HCT116 (cell line): ENCODE measurements at regions not wholly inside any gene's neighbourhood (a gene's known extent, or its start where the extent isn't known, plus 50 kb on each side); places are given as distances from the start of the nearest gene placed in this dataset.

Experiments
- ATAC-seq: fragments of 200-7000 bp; cut with Tn5 transposase; 2 replicates; pipeline ENCODE4 v1.9.1; 2020; ENCODE audit warnings: mild to moderate bottlenecking, moderate library complexity
- BruUV-seq: library from RNA; stranded (reverse); fragments of 400-500 nt; replicated peaks from 2 replicates; lab custom pipeline; 2021; lab: Mats Ljungman, UMichigan
- CTCF ChIA-PET: fragments of 300-600 bp; sonication (Branson Sonifier 250); formaldehyde crosslinking; loops from one replicate; lab custom pipeline; 2021; ENCODE audit warnings: antibody characterized with exemption; lab: Charles Lee
- POLR2A ChIA-PET: fragments of 300-600, 350-600 bp; sonication (Branson Sonifier 250); formaldehyde crosslinking; loops from one replicate; lab custom pipeline; 2021; ENCODE audit warnings: antibody characterized with exemption; lab: Charles Lee
- RAD21 ChIA-PET, 2 experiments: fragments of 300-600 bp; sonication (Branson Sonifier 250); formaldehyde crosslinking; loops; one replicate each; lab custom pipeline; 2023; ENCODE audit warnings: low total read pairs in 2 of 2; ENCODE audit not compliant: uncharacterized antibody in 2 of 2, unreplicated experiment in 2 of 2, low non-redundant PET in 1 of 2; lab: Charles Lee
- DNase-seq: peaks from one replicate; pipeline ENCODE4 v3.0.0-alpha.2; 2010; ENCODE audit warnings: low read depth, low spot score
- H2AFZ ChIP-seq: fragments of 200-600 bp; shearing (Covaris generic), sonication (generic); 2 replicates; pipeline ENCODE4 v1.6.1; 2017; ENCODE audit warnings: low read depth, mixed run types, mixed read lengths, antibody characterized with exemption, low read length; ENCODE audit not compliant: poor library complexity, severe bottlenecking
- H3K27ac ChIP-seq: 2 replicates; pipeline ENCODE4 v1.5.1; 2012; ENCODE audit warnings: low read depth, low read length
- H3K27me3 ChIP-seq: fragments of 200-600 bp; sonication (generic); 2 replicates; pipeline ENCODE4 v1.6.1; 2016; ENCODE audit warnings: mixed run types, low read length, mixed read lengths; ENCODE audit not compliant: insufficient read depth
- H3K36me3 ChIP-seq, 2 experiments: fragments of 200-500 bp in 1 of 2; fragments of 200-600 bp in 1 of 2; sonication (Bioruptor generic) in 1 of 2; sonication (generic) in 1 of 2; 2 replicates each; pipeline versions ENCODE4 v1.5.1 to v1.6.1; 2014 to 2016; ENCODE audit warnings: low read length in 2 of 2, inconsistent platforms in 1 of 2, mixed read lengths in 1 of 2, mixed run types in 1 of 2; ENCODE audit not compliant: insufficient read depth in 2 of 2, control insufficient read depth in 1 of 2
- H3K4me1 ChIP-seq, 2 experiments: fragments of 200-600 bp in 1 of 2; sonication (generic) in 1 of 2; 2 replicates each; pipeline versions ENCODE4 v1.5.1 to v1.6.1; 2012 to 2017; ENCODE audit warnings: low read length in 2 of 2, inconsistent platforms in 1 of 2, mild to moderate bottlenecking in 1 of 2, mixed read lengths in 1 of 2, mixed run types in 1 of 2, moderate library complexity in 1 of 2; ENCODE audit not compliant: insufficient read depth in 2 of 2, control insufficient read depth in 1 of 2
- H3K4me2 ChIP-seq: fragments of 200-600 bp; sonication (generic); 2 replicates; pipeline ENCODE4 v1.6.1; 2017; ENCODE audit warnings: mixed run types, low read length, mixed read lengths
- H3K4me3 ChIP-seq, 2 experiments: fragments of 200-600 bp in 1 of 2; sonication (generic) in 1 of 2; replicated peaks in 1 of 2; 2 replicates each; pipeline ENCODE4 v1.5.1; 2011 to 2016; ENCODE audit warnings: low read length in 2 of 2, control low read depth in 1 of 2, low read depth in 1 of 2, mild to moderate bottlenecking in 1 of 2, mixed read lengths in 1 of 2, mixed run types in 1 of 2
- H3K79me2 ChIP-seq: fragments of 200-600 bp; sonication (generic); 2 replicates; pipeline ENCODE4 v1.6.1; 2017; ENCODE audit warnings: mild to moderate bottlenecking, mixed run types, low read length, moderate library complexity, mixed read lengths; ENCODE audit not compliant: insufficient read depth
- H3K9ac ChIP-seq: fragments of 200-600 bp; sonication (generic); 2 replicates; pipeline ENCODE4 v1.6.1; 2016; ENCODE audit warnings: low read length, mixed read lengths
- H3K9me2 ChIP-seq: fragments of 200-600 bp; sonication (generic), shearing (Covaris generic); 2 replicates; pipeline ENCODE4 v1.6.1; 2017; ENCODE audit warnings: mixed run types, mild to moderate bottlenecking, moderate library complexity; ENCODE audit not compliant: insufficient read depth
- H3K9me3 ChIP-seq, 2 experiments: fragments of 200-500 bp in 1 of 2; fragments of 200-600 bp in 1 of 2; sonication (Bioruptor generic) in 1 of 2; sonication (generic) in 1 of 2; 2 replicates each; pipeline ENCODE4 v1.6.1; 2014 to 2017; ENCODE audit warnings: low read length in 2 of 2, mixed read lengths in 2 of 2, inconsistent platforms in 1 of 2, low read depth in 1 of 2, mild to moderate bottlenecking in 1 of 2, mixed run types in 1 of 2, moderate library complexity in 1 of 2; ENCODE audit not compliant: control insufficient read depth in 1 of 2, insufficient read depth in 1 of 2
- H4K20me1 ChIP-seq: fragments of 200-600 bp; sonication (generic), shearing (Covaris generic); 2 replicates; pipeline ENCODE4 v1.6.1; 2017; ENCODE audit warnings: mixed run types, mild to moderate bottlenecking, moderate library complexity; ENCODE audit not compliant: insufficient read depth
- ATF3 ChIP-seq: IDR thresholded peaks from 2 replicates; pipeline ENCODE4 v1.6.1; 2012
- CBX3 ChIP-seq: IDR thresholded peaks from 2 replicates; pipeline ENCODE4 v1.6.1; 2012; ENCODE audit warnings: low read depth
- CEBPB ChIP-seq: IDR thresholded peaks from 2 replicates; pipeline ENCODE4 v1.6.1; 2012; ENCODE audit warnings: low read depth
- EGR1 ChIP-seq: IDR thresholded peaks from 2 replicates; pipeline ENCODE4 v1.6.1; 2012; ENCODE audit warnings: low read depth
- ELF1 ChIP-seq: IDR thresholded peaks from 2 replicates; pipeline ENCODE4 v1.6.1; 2012; ENCODE audit warnings: low read depth, borderline replicate concordance
- FOSL1 ChIP-seq: IDR thresholded peaks from 2 replicates; pipeline ENCODE4 v1.6.1; 2012; ENCODE audit warnings: low read depth
- JUND ChIP-seq: IDR thresholded peaks from 2 replicates; pipeline ENCODE4 v1.6.1; 2012
- MAX ChIP-seq: IDR thresholded peaks from 2 replicates; pipeline ENCODE4 v1.6.1; 2012
- POLR2A ChIP-seq: IDR thresholded peaks from 2 replicates; pipeline ENCODE4 v1.7.0; 2011; ENCODE audit warnings: borderline replicate concordance; ENCODE audit not compliant: insufficient read depth, insufficient read length; ENCODE audit errors: extremely low read depth
- POLR2AphosphoS5 ChIP-seq: IDR thresholded peaks from 2 replicates; pipeline ENCODE4 v1.6.1; 2011; ENCODE audit warnings: mild to moderate bottlenecking, low read depth, low read length, moderate library complexity
- RAD21 ChIP-seq: IDR thresholded peaks from 2 replicates; pipeline ENCODE4 v1.6.1; 2012; ENCODE audit warnings: low read depth, mild to moderate bottlenecking
- REST ChIP-seq: IDR thresholded peaks from 2 replicates; pipeline ENCODE4 v1.6.1; 2012; ENCODE audit warnings: low read depth
- SIN3A ChIP-seq: IDR thresholded peaks from 2 replicates; pipeline ENCODE4 v1.6.1; 2012; ENCODE audit warnings: low read depth
- YY1 ChIP-seq: IDR thresholded peaks from 2 replicates; pipeline ENCODE4 v1.6.1; 2011; ENCODE audit warnings: low read length, low read depth, moderate library complexity, mild to moderate bottlenecking; ENCODE audit not compliant: insufficient replicate concordance; ENCODE audit errors: extremely low read depth
- ZBTB33 ChIP-seq: IDR thresholded peaks from 2 replicates; pipeline ENCODE4 v1.6.1; 2011; ENCODE audit warnings: mild to moderate bottlenecking, low read length, moderate library complexity; ENCODE audit not compliant: insufficient replicate concordance; ENCODE audit errors: extremely low read depth
- ZFX ChIP-seq: fragments of 450-650 bp; IDR thresholded peaks from 2 replicates; pipeline ENCODE4 v1.6.1; 2017
- ZNF274 ChIP-seq: fragments of 200-500 bp; sonication (Bioruptor generic); IDR thresholded peaks from 2 replicates; pipeline ENCODE4 v1.6.1; 2014; ENCODE audit warnings: mild to moderate bottlenecking, low read depth, low read length, inconsistent platforms
- intact Hi-C: fragments of 100-400 bp; cut with micrococcal nuclease; formaldehyde crosslinking; loops from 2 replicates; pipeline ENCODE4 v1.10.0; 2022

- Histone ChIP-seq H3K27ac (no peak overlapping the region), H3K79me2 (no peaks in the 10 kb centered on the region), H3K27me3 (peaks cover 6% of the 10 kb centered on the region; the same call in 1 of the 2 replicates), H3K4me1 (no peaks in the 10 kb centered on the region), H3K4me3 (no peak overlapping the region), H2AFZ (no peak overlapping the region), H3K4me2 (no peak overlapping the region), H3K36me3 (no peaks in the 10 kb centered on the region), H3K9ac (no peak overlapping the region), H3K9me2 (no peaks in the 10 kb centered on the region), H3K9me3 (no peaks in the 10 kb centered on the region), H4K20me1 (no peaks in the 10 kb centered on the region)
- ATAC-seq, result no peak
- no peak for TF ChIP-seq ZFX
- TF ChIP-seq ELF1, result no peak
- TF ChIP-seq ZNF274, result no peak
- no peak for TF ChIP-seq RAD21
- TF ChIP-seq SIN3A, result no peak
- TF ChIP-seq POLR2A, result no peak
- TF ChIP-seq CEBPB, result no peak
- TF ChIP-seq FOSL1, result no peak
- TF ChIP-seq ATF3, result no peak
- TF ChIP-seq MAX, result no peak
- TF ChIP-seq REST, result no peak
- TF ChIP-seq EGR1, result no peak
- no peak for TF ChIP-seq CBX3
- no peak for TF ChIP-seq POLR2AphosphoS5
- no peak for TF ChIP-seq JUND
- no peak for TF ChIP-seq ZBTB33
- TF ChIP-seq YY1, result no peak
- ChIA-PET RAD21 (no interaction called here), CTCF (no interaction called here), POLR2A (no interaction called here)
- no peak for DNase-seq
- no TSS peak for BruUV-seq
- intact Hi-C loops, result no loop called here
Measured at GRCh38 chr5:145218982-145219381, 616.2 kb downstream of the PRELID2 start.
